Retina (tissue), 1 donor: ENCODE measurements at regions not wholly inside any gene's neighbourhood (a gene's known extent, or its start where the extent isn't known, plus 50 kb on each side); places are given as distances from the start of the nearest gene placed in this dataset.
"Not testable (repeated sequence)": the region's sequence is repeated elsewhere in the genome, so short reads cannot be mapped to it uniquely, and the experiment has no call there.

Source experiments
- DNase-seq: peaks from one replicate; pipeline ENCODE4 v3.0.0-alpha.2; 2016

GRCh38 chr11:130979386-130979972, 63.2 kb upstream of the SNX19 start:
- no peak for DNase-seq

GRCh38 chr11:130980071-130980862, 64.0 kb upstream of the SNX19 start:
- peak; percentile 9 for DNase-seq

GRCh38 chr11:130984241-130984640, 68.0 kb upstream of the SNX19 start:
- DNase-seq, result not testable (repeated sequence)

GRCh38 chr11:130992788-130993187, 76.5 kb upstream of the SNX19 start:
- no peak for DNase-seq

GRCh38 chr11:130994043-130994442, 77.8 kb upstream of the SNX19 start:
- DNase-seq, result no peak

- no peak for DNase-seq
Measured at GRCh38 chr11:130995266-130995665, 79.0 kb upstream of the SNX19 start.

GRCh38 chr11:130997278-130997677, 81.0 kb upstream of the SNX19 start:
- DNase-seq, result no peak

GRCh38 chr11:130999086-130999485, 82.8 kb upstream of the SNX19 start:
- DNase-seq, result no peak

GRCh38 chr11:130999992-131000770, 83.9 kb upstream of the SNX19 start:
- DNase-seq, result no peak

GRCh38 chr11:131002145-131002544, 85.9 kb upstream of the SNX19 start:
- DNase-seq, result no peak

- DNase-seq, result no peak
Measured at GRCh38 chr11:131005829-131006228, 89.5 kb upstream of the SNX19 start.

- no peak for DNase-seq
Measured at GRCh38 chr11:131025020-131025419, 108.7 kb upstream of the SNX19 start.

GRCh38 chr11:131025421-131026125, 109.3 kb upstream of the SNX19 start:
- DNase-seq, result no peak

- no peak for DNase-seq
Measured at GRCh38 chr11:131027491-131027890, 111.2 kb upstream of the SNX19 start.

- no peak for DNase-seq
Measured at GRCh38 chr11:131033151-131033651, 116.9 kb upstream of the SNX19 start.

GRCh38 chr11:131036514-131036913, 120.2 kb upstream of the SNX19 start:
- DNase-seq, result no peak

GRCh38 chr11:131037873-131038272, 121.6 kb upstream of the SNX19 start:
- no peak for DNase-seq

GRCh38 chr11:131038597-131038996, 122.3 kb upstream of the SNX19 start:
- DNase-seq, result no peak

GRCh38 chr11:131041331-131042040, 125.2 kb upstream of the SNX19 start:
- DNase-seq, result no peak

GRCh38 chr11:131042041-131042390, 125.7 kb upstream of the SNX19 start:
- no peak for DNase-seq

GRCh38 chr11:131043251-131043650, 127.0 kb upstream of the SNX19 start:
- no peak for DNase-seq

GRCh38 chr11:131044851-131045250, 128.6 kb upstream of the SNX19 start:
- no peak for DNase-seq
